Liver (tissue), 8 donors: ENCODE measurements at regions not wholly inside any gene's neighbourhood (a gene's known extent, or its start where the extent isn't known, plus 50 kb on each side); places are given as distances from the start of the nearest gene placed in this dataset.

Source experiments
- DNase-seq: peaks from one replicate; pipeline ENCODE4 v3.0.0-alpha.2; 2017; ENCODE audit warnings: low spot score
- H3K27ac ChIP-seq, 2 donors: one replicate each; pipeline ENCODE4 v1.7.0; 2013; ENCODE audit warnings: inconsistent platforms in 2 of 2, low read length in 2 of 2, control low read depth in 1 of 2, low read depth in 1 of 2, mild to moderate bottlenecking in 1 of 2
- H3K27me3 ChIP-seq, 4 donors: one replicate each; pipeline versions ENCODE4 v1.6.1 to v1.7.0; 2013; ENCODE audit warnings: low read length in 3 of 4, inconsistent platforms in 1 of 4, mild to moderate bottlenecking in 1 of 4, moderate library complexity in 1 of 4; ENCODE audit not compliant: control insufficient read depth in 4 of 4, insufficient read depth in 4 of 4
- H3K36me3 ChIP-seq, 4 donors: one replicate each; pipeline versions ENCODE4 v1.6.1 to v1.7.0; 2013; ENCODE audit warnings: low read length in 3 of 4, mild to moderate bottlenecking in 3 of 4, low read depth in 1 of 4, moderate library complexity in 1 of 4; ENCODE audit not compliant: control insufficient read depth in 4 of 4, insufficient read depth in 3 of 4
- H3K4me1 ChIP-seq, 4 donors: one replicate each; pipeline versions ENCODE4 v1.6.1 to v1.7.0; 2013; ENCODE audit warnings: low read length in 3 of 4, mild to moderate bottlenecking in 3 of 4, moderate library complexity in 1 of 4; ENCODE audit not compliant: control insufficient read depth in 4 of 4, insufficient read depth in 4 of 4
- H3K4me3 ChIP-seq, 3 donors: one replicate each; pipeline versions ENCODE4 v1.6.1 to v1.7.0; 2013; ENCODE audit warnings: low read length in 3 of 3, control low read depth in 1 of 3, low read depth in 1 of 3, mild to moderate bottlenecking in 1 of 3
- H3K9ac ChIP-seq, 2 donors: one replicate each; pipeline ENCODE4 v1.7.0; 2013; ENCODE audit warnings: low read length in 2 of 2, mild to moderate bottlenecking in 2 of 2, moderate library complexity in 2 of 2, control low read depth in 1 of 2, low read depth in 1 of 2
- H3K9me3 ChIP-seq, 4 donors: one replicate each; pipeline versions ENCODE4 v1.6.1 to v1.7.0; 2013; ENCODE audit warnings: low read length in 3 of 4; ENCODE audit not compliant: control insufficient read depth in 4 of 4
- EGR1 ChIP-seq, 2 donors: IDR thresholded peaks; 2 replicates each; pipeline ENCODE4 v1.6.1; 2016 to 2018; ENCODE audit warnings: antibody characterized with exemption in 2 of 2, low read depth in 2 of 2
- FOXA1 ChIP-seq: IDR thresholded peaks from 2 replicates; pipeline ENCODE4 v1.6.1; 2016; ENCODE audit warnings: antibody characterized with exemption
- FOXA2 ChIP-seq: IDR thresholded peaks from 2 replicates; pipeline ENCODE4 v1.6.1; 2016; ENCODE audit warnings: antibody characterized with exemption
- GABPA ChIP-seq, 2 donors: IDR thresholded peaks in 1 of 2; conservative IDR thresholded peaks in 1 of 2; 2 replicates each; pipeline ENCODE4 v1.6.1; 2016; ENCODE audit warnings: antibody characterized with exemption in 2 of 2, mild to moderate bottlenecking in 1 of 2, moderate library complexity in 1 of 2
- HNF4A ChIP-seq, 2 donors: conservative IDR thresholded peaks; 2 replicates each; pipeline ENCODE4 v1.6.1; 2016; ENCODE audit warnings: antibody characterized with exemption in 2 of 2, mild to moderate bottlenecking in 2 of 2
- HNF4G ChIP-seq: IDR thresholded peaks from 2 replicates; pipeline ENCODE4 v1.6.1; 2016; ENCODE audit warnings: antibody characterized with exemption
- JUND ChIP-seq, 2 donors: IDR thresholded peaks; 2 replicates each; pipeline ENCODE4 v1.6.1; 2016; ENCODE audit warnings: antibody characterized with exemption in 2 of 2
- NR2F2 ChIP-seq: IDR thresholded peaks from 2 replicates; pipeline ENCODE4 v1.6.1; 2016; ENCODE audit warnings: antibody characterized with exemption
- RAD21 ChIP-seq, 2 donors: IDR thresholded peaks; 2 replicates each; pipeline ENCODE4 v1.6.1; 2016; ENCODE audit warnings: antibody characterized with exemption in 2 of 2, mild to moderate bottlenecking in 2 of 2
- RXRA ChIP-seq, 2 donors: IDR thresholded peaks; 2 replicates each; pipeline ENCODE4 v1.6.1; 2017 to 2018; ENCODE audit warnings: antibody characterized with exemption in 2 of 2, mild to moderate bottlenecking in 1 of 2
- SP1 ChIP-seq: IDR thresholded peaks from 2 replicates; pipeline ENCODE4 v1.6.1; 2018; ENCODE audit warnings: antibody characterized with exemption, mild to moderate bottlenecking
- TAF1 ChIP-seq: conservative IDR thresholded peaks from 2 replicates; pipeline ENCODE4 v1.6.1; 2016; ENCODE audit warnings: antibody characterized with exemption, mild to moderate bottlenecking
- YY1 ChIP-seq: IDR thresholded peaks from 2 replicates; pipeline ENCODE4 v1.6.1; 2016; ENCODE audit warnings: antibody characterized with exemption, mild to moderate bottlenecking
- WGBS: extraction: QIAGEN DNeasy Blood & Tissue Kit; methylation state at CpG from one replicate; pipeline ENCODE4 v1.1.7; 2013; 5-methylcytosine and 5-hydroxymethylcytosine counted together
- TF ChIP-seq, protein P1 (sequence below): IDR thresholded peaks from 2 replicates; pipeline ENCODE4 v1.6.1; 2016; ENCODE audit warnings: antibody characterized with exemption, mild to moderate bottlenecking
- TF ChIP-seq, protein P2 (sequence below): fragments of 150-350 bp; IDR thresholded peaks from 2 replicates; pipeline ENCODE4 v1.5.1; 2017; ENCODE audit warnings: improper control_type of control experiment, low read depth, low read length; ENCODE audit not compliant: missing input control
- TF ChIP-seq, protein P3 (sequence below): IDR thresholded peaks from 2 replicates; pipeline ENCODE4 v1.6.1; 2016; ENCODE audit warnings: antibody characterized with exemption
- TF ChIP-seq, protein P4 (sequence below): IDR thresholded peaks from 2 replicates; pipeline ENCODE4 v1.6.1; 2016; ENCODE audit warnings: antibody characterized with exemption
- TF ChIP-seq, protein P5 (sequence below): IDR thresholded peaks from 2 replicates; pipeline ENCODE4 v1.6.1; 2016; ENCODE audit warnings: antibody characterized with exemption
- donor health status: healthy.
- donor health status: healthy.
- donor health status: healthy.
- donor health status: healthy.
- donor health status: healthy.

DNA sequence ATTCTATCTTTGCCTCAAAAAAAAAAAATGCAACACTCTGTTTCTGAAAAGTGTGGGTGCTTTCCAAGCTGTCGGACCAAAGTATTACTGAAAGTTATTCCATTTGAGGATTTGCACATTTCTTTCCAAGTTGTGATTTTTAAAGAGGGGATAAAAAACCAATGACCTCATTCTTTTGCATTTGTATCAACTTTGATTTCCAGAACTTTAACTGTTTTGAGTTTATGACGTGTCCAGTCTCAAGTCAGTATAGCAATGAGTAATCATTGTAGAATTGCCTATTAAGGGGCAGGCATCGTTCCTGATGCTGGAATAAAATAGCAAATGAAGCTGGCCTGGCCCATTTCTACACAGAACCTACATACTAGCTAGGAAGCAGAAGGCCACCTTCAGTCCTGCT, 229.6 kb upstream of the RBFOX1 start:
- DNase-seq = no peak
- Histone ChIP-seq H3K4me1 (no peaks in the 10 kb centered on the region), H3K9me3 (no peaks in the 10 kb centered on the region), H3K9ac (no peak overlapping the region), H3K27ac (no peak overlapping the region), H3K27me3 (peaks cover 0 to 5% (median 2%) of the 10 kb centered on the region in 4 donors), H3K4me3 (no peak overlapping the region), H3K36me3 (peaks cover 0 to 3% (median 0%) of the 10 kb centered on the region in 4 donors)
- TF ChIP-seq YY1 = no peak
- TF ChIP-seq, protein P1, sequence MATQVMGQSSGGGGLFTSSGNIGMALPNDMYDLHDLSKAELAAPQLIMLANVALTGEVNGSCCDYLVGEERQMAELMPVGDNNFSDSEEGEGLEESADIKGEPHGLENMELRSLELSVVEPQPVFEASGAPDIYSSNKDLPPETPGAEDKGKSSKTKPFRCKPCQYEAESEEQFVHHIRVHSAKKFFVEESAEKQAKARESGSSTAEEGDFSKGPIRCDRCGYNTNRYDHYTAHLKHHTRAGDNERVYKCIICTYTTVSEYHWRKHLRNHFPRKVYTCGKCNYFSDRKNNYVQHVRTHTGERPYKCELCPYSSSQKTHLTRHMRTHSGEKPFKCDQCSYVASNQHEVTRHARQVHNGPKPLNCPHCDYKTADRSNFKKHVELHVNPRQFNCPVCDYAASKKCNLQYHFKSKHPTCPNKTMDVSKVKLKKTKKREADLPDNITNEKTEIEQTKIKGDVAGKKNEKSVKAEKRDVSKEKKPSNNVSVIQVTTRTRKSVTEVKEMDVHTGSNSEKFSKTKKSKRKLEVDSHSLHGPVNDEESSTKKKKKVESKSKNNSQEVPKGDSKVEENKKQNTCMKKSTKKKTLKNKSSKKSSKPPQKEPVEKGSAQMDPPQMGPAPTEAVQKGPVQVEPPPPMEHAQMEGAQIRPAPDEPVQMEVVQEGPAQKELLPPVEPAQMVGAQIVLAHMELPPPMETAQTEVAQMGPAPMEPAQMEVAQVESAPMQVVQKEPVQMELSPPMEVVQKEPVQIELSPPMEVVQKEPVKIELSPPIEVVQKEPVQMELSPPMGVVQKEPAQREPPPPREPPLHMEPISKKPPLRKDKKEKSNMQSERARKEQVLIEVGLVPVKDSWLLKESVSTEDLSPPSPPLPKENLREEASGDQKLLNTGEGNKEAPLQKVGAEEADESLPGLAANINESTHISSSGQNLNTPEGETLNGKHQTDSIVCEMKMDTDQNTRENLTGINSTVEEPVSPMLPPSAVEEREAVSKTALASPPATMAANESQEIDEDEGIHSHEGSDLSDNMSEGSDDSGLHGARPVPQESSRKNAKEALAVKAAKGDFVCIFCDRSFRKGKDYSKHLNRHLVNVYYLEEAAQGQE = no peak
- no peak for TF ChIP-seq JUND (IDR thresholded peaks at IDR 0.05)
- TF ChIP-seq FOXA2 = no peak
- 74% methylated on average over 3 of the region's 3 CpGs for WGBS

DNA sequence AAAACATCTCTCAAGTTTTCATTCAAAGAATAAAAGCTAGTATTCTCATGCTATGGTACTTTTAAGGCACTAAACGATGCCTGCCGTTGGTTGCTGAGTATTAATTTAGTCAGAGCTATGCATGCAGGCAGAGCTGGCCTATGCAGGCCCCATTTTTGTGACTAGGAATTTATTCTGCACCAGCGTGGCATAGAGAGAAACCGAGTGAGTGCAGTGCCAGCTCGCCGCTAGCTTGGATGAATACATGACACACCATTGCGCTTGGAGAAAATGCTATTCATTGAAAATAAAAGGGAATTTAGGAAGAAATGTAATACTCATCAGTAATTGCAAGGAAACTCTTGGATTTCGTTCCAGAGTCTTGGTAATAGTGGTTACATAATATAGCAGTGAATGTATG, 231.6 kb upstream of the RBFOX1 start:
- TF ChIP-seq HNF4A (conservative IDR thresholded peaks at IDR 0.05) (no peak), GABPA (IDR thresholded peaks at IDR 0.05 in 1 of 2, conservative IDR thresholded peaks at IDR 0.05 in 1 of 2) (no peak), RAD21 (IDR thresholded peaks at IDR 0.05) (no peak), SP1 (no peak), FOXA1 (no peak), JUND (IDR thresholded peaks at IDR 0.05) (no peak), NR2F2 (no peak), EGR1 (IDR thresholded peaks at IDR 0.05; ENCODE audit: low read depth in 2 of 2) (no peak), YY1 (no peak), HNF4G (no peak), FOXA2 (no peak), RXRA (IDR thresholded peaks at IDR 0.05) (no peak), TAF1 (no peak)
- TF ChIP-seq, protein P2, sequence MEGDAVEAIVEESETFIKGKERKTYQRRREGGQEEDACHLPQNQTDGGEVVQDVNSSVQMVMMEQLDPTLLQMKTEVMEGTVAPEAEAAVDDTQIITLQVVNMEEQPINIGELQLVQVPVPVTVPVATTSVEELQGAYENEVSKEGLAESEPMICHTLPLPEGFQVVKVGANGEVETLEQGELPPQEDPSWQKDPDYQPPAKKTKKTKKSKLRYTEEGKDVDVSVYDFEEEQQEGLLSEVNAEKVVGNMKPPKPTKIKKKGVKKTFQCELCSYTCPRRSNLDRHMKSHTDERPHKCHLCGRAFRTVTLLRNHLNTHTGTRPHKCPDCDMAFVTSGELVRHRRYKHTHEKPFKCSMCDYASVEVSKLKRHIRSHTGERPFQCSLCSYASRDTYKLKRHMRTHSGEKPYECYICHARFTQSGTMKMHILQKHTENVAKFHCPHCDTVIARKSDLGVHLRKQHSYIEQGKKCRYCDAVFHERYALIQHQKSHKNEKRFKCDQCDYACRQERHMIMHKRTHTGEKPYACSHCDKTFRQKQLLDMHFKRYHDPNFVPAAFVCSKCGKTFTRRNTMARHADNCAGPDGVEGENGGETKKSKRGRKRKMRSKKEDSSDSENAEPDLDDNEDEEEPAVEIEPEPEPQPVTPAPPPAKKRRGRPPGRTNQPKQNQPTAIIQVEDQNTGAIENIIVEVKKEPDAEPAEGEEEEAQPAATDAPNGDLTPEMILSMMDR = no peak
- TF ChIP-seq, protein P1 = no peak
- TF ChIP-seq, protein P3, sequence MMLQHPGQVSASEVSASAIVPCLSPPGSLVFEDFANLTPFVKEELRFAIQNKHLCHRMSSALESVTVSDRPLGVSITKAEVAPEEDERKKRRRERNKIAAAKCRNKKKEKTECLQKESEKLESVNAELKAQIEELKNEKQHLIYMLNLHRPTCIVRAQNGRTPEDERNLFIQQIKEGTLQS = no peak
- TF ChIP-seq, protein P4, sequence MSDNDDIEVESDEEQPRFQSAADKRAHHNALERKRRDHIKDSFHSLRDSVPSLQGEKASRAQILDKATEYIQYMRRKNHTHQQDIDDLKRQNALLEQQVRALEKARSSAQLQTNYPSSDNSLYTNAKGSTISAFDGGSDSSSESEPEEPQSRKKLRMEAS = no peak
- TF ChIP-seq, protein P5, sequence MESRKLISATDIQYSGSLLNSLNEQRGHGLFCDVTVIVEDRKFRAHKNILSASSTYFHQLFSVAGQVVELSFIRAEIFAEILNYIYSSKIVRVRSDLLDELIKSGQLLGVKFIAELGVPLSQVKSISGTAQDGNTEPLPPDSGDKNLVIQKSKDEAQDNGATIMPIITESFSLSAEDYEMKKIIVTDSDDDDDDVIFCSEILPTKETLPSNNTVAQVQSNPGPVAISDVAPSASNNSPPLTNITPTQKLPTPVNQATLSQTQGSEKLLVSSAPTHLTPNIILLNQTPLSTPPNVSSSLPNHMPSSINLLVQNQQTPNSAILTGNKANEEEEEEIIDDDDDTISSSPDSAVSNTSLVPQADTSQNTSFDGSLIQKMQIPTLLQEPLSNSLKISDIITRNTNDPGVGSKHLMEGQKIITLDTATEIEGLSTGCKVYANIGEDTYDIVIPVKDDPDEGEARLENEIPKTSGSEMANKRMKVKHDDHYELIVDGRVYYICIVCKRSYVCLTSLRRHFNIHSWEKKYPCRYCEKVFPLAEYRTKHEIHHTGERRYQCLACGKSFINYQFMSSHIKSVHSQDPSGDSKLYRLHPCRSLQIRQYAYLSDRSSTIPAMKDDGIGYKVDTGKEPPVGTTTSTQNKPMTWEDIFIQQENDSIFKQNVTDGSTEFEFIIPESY = no peak
- Histone ChIP-seq H3K9ac (no peak overlapping the region), H3K9me3 (no peaks in the 10 kb centered on the region), H3K27ac (no peak overlapping the region), H3K27me3 (peaks cover 0 to 6% (median 2%) of the 10 kb centered on the region in 4 donors), H3K36me3 (peaks cover 0 to 3% (median 0%) of the 10 kb centered on the region in 4 donors), H3K4me3 (no peak overlapping the region), H3K4me1 (no peaks in the 10 kb centered on the region)
- WGBS = 76% methylated on average over 8 of the region's 8 CpGs
- DNase-seq = no peak
